ENCODE measurements at regions not wholly inside any gene's neighbourhood (a gene's known extent, or its start where the extent isn't known, plus 50 kb on each side); places are given as distances from the start of the nearest gene placed in this dataset.
"Not testable (repeated sequence)": the region's sequence is repeated elsewhere in the genome, so short reads cannot be mapped to it uniquely, and the experiment has no call there.

- ChIA-PET POLR2A (no interaction called here), CTCF (no interaction called here)
- no peak for DNase-seq
- Mint-ChIP-seq H3K27ac (no peak overlapping the region), H3K36me3 (ENCODE audit: low read depth) (no peaks in the 10 kb centered on the region), H3K9me3 (no peaks in the 10 kb centered on the region), H3K4me3 (no peak overlapping the region), H3K4me1 (no peaks in the 10 kb centered on the region), H3K27me3 (peaks cover 6% of the 10 kb centered on the region)
Measured at GRCh38 chr10:61016630-61017029, 72.6 kb upstream of the RHOBTB1 start.

DNA sequence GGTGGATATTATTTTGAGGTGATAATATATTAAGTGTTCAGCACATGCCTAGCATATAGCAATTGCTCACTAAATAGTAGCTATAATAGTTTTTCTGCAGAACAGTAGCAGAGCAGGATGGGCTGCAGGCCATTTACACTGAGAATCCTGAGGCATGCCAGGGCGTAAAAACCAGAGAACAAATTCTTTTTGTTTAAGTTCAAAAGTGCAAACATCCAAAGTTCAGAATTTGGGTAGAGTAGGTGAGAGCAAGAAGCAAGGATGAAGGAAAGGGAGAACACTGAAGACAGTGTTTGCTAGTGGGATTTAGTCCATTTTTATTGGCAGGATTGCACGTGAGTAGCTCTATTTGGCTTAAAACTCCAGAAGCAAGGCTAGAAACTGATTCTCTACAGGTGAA is 72.0 kb upstream of the RHOBTB1 start:
- peaks cover 6% of the 10 kb centered on the region for H3K27me3 Mint-ChIP-seq
- no peak overlapping the region for H3K4me3 Mint-ChIP-seq
- no peaks in the 10 kb centered on the region for H3K9me3 Mint-ChIP-seq
- no peaks in the 10 kb centered on the region for H3K4me1 Mint-ChIP-seq
- CTCF ChIA-PET: no interaction called here
- no peak overlapping the region for H3K27ac Mint-ChIP-seq
- H3K36me3 Mint-ChIP-seq (ENCODE audit: low read depth): no peaks in the 10 kb centered on the region
- POLR2A ChIA-PET: no interaction called here
- no peak for DNase-seq

GRCh38 chr10:61010863-61011262 is 66.9 kb upstream of the RHOBTB1 start:
- Mint-ChIP-seq H3K36me3 (ENCODE audit: low read depth) (no peaks in the 10 kb centered on the region), H3K4me3 (no peak overlapping the region), H3K27ac (no peak overlapping the region), H3K9me3 (no peaks in the 10 kb centered on the region), H3K27me3 (peaks cover under 1% of the 10 kb centered on the region), H3K4me1 (no peaks in the 10 kb centered on the region)
- ChIA-PET CTCF (no interaction called here), POLR2A (no interaction called here)
- no peak for DNase-seq

- H3K27me3 Mint-ChIP-seq: peaks cover 42% of the 10 kb centered on the region
- POLR2A ChIA-PET; H3K36me3 Mint-ChIP-seq (ENCODE audit: low read depth): not testable (repeated sequence)
Measured at GRCh38 chr10:61003069-61003468, 59.1 kb upstream of the RHOBTB1 start.

DNA sequence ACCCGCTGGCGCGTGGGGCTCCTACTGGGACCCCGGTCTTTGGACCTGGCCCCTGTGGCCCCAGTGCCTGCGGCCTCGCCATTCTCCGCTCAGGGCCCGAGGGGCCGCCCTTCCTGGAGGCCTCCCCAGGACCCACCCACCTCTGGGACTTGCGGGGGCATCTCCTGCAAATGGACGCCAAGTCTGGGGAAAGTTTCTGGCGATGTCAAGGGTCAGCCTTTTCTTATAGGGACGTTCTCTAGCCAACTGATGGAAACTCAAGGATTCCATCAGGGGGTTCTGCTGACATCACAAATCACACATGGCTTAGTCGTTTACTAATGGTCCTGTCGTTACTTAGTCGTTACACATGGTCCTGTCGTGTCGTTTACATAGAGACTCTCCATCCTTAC is 57.7 kb upstream of the RHOBTB1 start:
- Mint-ChIP-seq H3K36me3 (ENCODE audit: low read depth) (no peaks in the 10 kb centered on the region), H3K4me3 (no peak overlapping the region), H3K4me1 (peaks cover 3% of the 10 kb centered on the region), H3K27ac (no peak overlapping the region), H3K27me3 (peaks cover 43% of the 10 kb centered on the region), H3K9me3 (no peaks in the 10 kb centered on the region)
- CTCF ChIA-PET: no interaction called here
- no peak for DNase-seq
- POLR2A ChIA-PET: no interaction called here

More at GRCh38 chr10:61003069-61003468, 59.1 kb upstream of the RHOBTB1 start:
- CTCF ChIA-PET, DNase-seq, H3K9me3 Mint-ChIP-seq, H3K4me3 Mint-ChIP-seq, H3K27ac Mint-ChIP-seq, H3K4me1 Mint-ChIP-seq: not testable (repeated sequence)

DNA sequence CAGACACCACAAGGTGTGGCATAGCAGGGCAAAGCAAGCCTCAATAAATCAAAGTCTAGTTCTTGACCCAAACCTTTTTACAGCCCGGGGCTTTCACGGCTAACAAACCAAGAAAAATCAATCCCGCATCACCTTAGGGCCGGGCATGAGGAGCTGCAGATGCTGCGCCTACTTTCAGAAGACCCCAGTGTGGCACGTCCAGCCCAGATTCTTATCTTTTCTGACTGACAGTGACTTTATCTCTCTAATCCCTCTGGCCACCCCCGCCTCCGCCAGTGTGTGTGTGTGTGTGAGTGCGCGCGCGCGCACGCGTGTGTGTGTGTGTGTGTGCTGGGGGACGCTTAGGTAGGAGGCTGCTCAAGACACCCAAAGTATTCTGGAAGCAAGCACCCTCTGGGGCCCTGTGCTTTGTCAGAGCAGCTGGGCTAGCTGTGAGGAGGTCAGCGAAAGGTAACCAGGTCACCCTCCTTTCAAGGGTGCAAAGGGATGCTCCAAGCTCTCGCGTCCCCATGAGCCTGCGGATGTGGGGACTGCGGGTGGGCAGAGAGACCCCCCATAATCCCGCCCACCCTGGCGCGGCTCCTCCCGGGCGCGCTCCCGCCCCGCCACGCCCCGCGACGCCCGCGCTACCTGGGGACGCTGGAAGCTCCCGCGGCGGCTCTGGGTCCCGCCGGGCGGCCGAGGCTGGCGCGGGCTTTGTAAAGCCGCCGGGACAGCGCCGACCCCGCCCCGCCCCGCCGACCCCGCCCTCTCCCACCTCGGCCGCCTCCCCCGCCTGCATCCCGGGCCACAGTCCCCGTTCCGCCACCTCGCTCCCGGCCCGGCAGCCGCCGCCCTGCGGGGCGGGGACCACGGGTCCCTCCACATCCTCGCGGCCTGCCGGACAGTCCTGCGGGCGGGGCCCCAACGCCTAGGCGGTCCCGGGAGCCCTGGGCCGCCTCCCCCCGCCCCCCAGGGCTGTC is 57.1 kb upstream of the RHOBTB1 start:
- POLR2A ChIA-PET: no interaction called here
- no peaks in the 10 kb centered on the region for H3K36me3 Mint-ChIP-seq (ENCODE audit: low read depth)
- no peak for DNase-seq
- H3K9me3 Mint-ChIP-seq: no peaks in the 10 kb centered on the region
- H3K4me3 Mint-ChIP-seq: no peak overlapping the region
- no peak overlapping the region for H3K27ac Mint-ChIP-seq
- peaks cover 3% of the 10 kb centered on the region for H3K4me1 Mint-ChIP-seq
- peaks cover 46% of the 10 kb centered on the region for H3K27me3 Mint-ChIP-seq
- CTCF ChIA-PET: no interaction called here

GRCh38 chr10:60998932-60999331 is 54.9 kb upstream of the RHOBTB1 start:
- peaks cover 3% of the 10 kb centered on the region for H3K4me1 Mint-ChIP-seq
- no peaks in the 10 kb centered on the region for H3K9me3 Mint-ChIP-seq
- peaks cover 41% of the 10 kb centered on the region for H3K27me3 Mint-ChIP-seq
- POLR2A ChIA-PET: no interaction called here
- DNase-seq: no peak
- no peak overlapping the region for H3K4me3 Mint-ChIP-seq
- CTCF ChIA-PET: no interaction called here
- no peaks in the 10 kb centered on the region for H3K36me3 Mint-ChIP-seq (ENCODE audit: low read depth)
- H3K27ac Mint-ChIP-seq: no peak overlapping the region

DNA sequence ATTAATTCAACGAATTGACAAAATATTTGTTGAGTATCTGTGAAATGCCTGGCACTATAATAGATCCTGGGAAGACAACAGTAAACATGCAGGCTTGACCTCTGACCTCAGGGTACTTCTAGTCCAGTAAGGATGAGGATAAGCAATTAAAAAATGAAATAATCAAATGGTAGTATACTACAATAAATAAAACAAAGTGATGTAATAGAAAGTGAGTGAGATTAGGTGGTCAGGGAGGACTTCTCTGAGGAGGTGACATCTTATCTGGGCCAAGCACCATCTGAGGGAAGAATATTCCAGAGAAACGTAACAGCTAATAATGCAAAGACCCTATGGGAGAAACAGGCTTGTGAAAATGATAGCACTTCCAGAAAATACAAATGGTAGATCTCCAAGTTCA is 50.1 kb upstream of the RHOBTB1 start:
- DNase-seq: no peak
- Mint-ChIP-seq H3K4me1 (no peaks in the 10 kb centered on the region), H3K27ac (no peak overlapping the region), H3K9me3 (no peaks in the 10 kb centered on the region), H3K4me3 (no peak overlapping the region), H3K27me3 (peaks cover 20% of the 10 kb centered on the region), H3K36me3 (ENCODE audit: low read depth) (no peaks in the 10 kb centered on the region)
- POLR2A ChIA-PET: no interaction called here
- CTCF ChIA-PET: no interaction called here
